ENCODE measurements at regions not wholly inside any gene's neighbourhood (a gene's known extent, or its start where the extent isn't known, plus 50 kb on each side); places are given as distances from the start of the nearest gene placed in this dataset.
"Not testable (repeated sequence)": the region's sequence is repeated elsewhere in the genome, so short reads cannot be mapped to it uniquely, and the experiment has no call there.

GRCh38 chr3:69483449-69483848, 97.6 kb upstream of the FRMD4B start:
- H3K4me2 ChIP-seq = no peak overlapping the region
- H3K9me3 ChIP-seq = no peaks in the 10 kb centered on the region
- DNase-seq (ENCODE audit: low read depth in 1 of 2, low spot score in 1 of 2) (no peak), FAIRE-seq (no peak), ATAC-seq (no peak)
- CTCF ChIA-PET = interaction anchor here (1.4 kb wide), 1 partner anchor 9 kb away, joined by 6 read pairs; no protein-coding TSS in a partner anchor
- no peak overlapping the region for H3K4me3 ChIP-seq
- TF ChIP-seq KDM1A (IDR thresholded peaks at IDR 0.05; ENCODE audit: low read depth) (no peak), PHF8 (IDR thresholded peaks at IDR 0.05; ENCODE audit: borderline replicate concordance, low read depth) (no peak), SMC3 (IDR thresholded peaks at IDR 0.05) (no peak), CHD2 (IDR thresholded peaks at IDR 0.05; ENCODE audit: low read length, partially characterized antibody) (no peak), GATA3 (IDR thresholded peaks at IDR 0.05; ENCODE audit: borderline replicate concordance) (no peak), KDM5A (IDR thresholded peaks at IDR 0.05) (no peak), HOXB13 (CRISPR knock-in tag; IDR thresholded peaks at IDR 0.05; ENCODE audit: low read depth) (no peak), ATOH8 (CRISPR knock-in tag; IDR thresholded peaks at IDR 0.05; ENCODE audit: low read depth) (no peak), CHD4 (IDR thresholded peaks at IDR 0.05; ENCODE audit: borderline replicate concordance) (no peak)
- POLR2A ChIA-PET = no interaction called here
- H3K4me1 ChIP-seq = no peaks in the 10 kb centered on the region
- no peak overlapping the region for H3K27ac ChIP-seq
- WGBS (ENCODE audit: missing lambda C conversion rate) = 87% methylated on average over 3 of the region's 3 CpGs

- H3K9me3 ChIP-seq; CTCF ChIA-PET; POLR2A ChIA-PET; H3K4me2 ChIP-seq; H3K4me3 ChIP-seq; DNase-seq (ENCODE audit: low read depth in 1 of 2, low spot score in 1 of 2); FAIRE-seq; ATAC-seq; H3K4me1 ChIP-seq; H3K27ac ChIP-seq: not testable (repeated sequence)
- WGBS (ENCODE audit: missing lambda C conversion rate) = 83% methylated on average over 15 of the region's 16 CpGs
Measured at GRCh38 chr3:69480986-69481385, 95.1 kb upstream of the FRMD4B start.

GRCh38 chr3:69474186-69474585, 88.3 kb upstream of the FRMD4B start:
- no peak for DNase-seq (ENCODE audit: low read depth in 1 of 2, low spot score in 1 of 2)
- ChIA-PET CTCF (no interaction called here), POLR2A (no interaction called here)
- Histone ChIP-seq H3K9me3 (no peaks in the 10 kb centered on the region), H3K27ac (no peak overlapping the region), H3K4me3 (no peak overlapping the region), H3K4me2 (no peak overlapping the region), H3K4me1 (no peaks in the 10 kb centered on the region)
- FAIRE-seq = no peak
- ATAC-seq = no peak
- whole genome bisulfite sequencing (ENCODE audit: missing lambda C conversion rate) = 29% methylated on average over 1 of the region's 1 CpG
- TF ChIP-seq GATA3 (IDR thresholded peaks at IDR 0.05; ENCODE audit: borderline replicate concordance) (no peak), MAFK (IDR thresholded peaks at IDR 0.05; ENCODE audit: partially characterized antibody) (no peak), REST (IDR thresholded peaks at IDR 0.05) (no peak), ELK1 (IDR thresholded peaks at IDR 0.05; ENCODE audit: low read depth, low read length) (no peak), HOXA7 (CRISPR knock-in tag; IDR thresholded peaks at IDR 0.05) (no peak), PHF8 (IDR thresholded peaks at IDR 0.05; ENCODE audit: borderline replicate concordance, low read depth) (no peak), TFCP2L1 (CRISPR knock-in tag; IDR thresholded peaks at IDR 0.05) (no peak), JUN (IDR thresholded peaks at IDR 0.05) (no peak), ZFP36 (IDR thresholded peaks at IDR 0.05; ENCODE audit: borderline replicate concordance, partially characterized antibody) (no peak), NPAS2 (CRISPR knock-in tag; IDR thresholded peaks at IDR 0.05; ENCODE audit: borderline replicate concordance) (no peak), MAX (IDR thresholded peaks at IDR 0.05) (no peak), PBX3 (IDR thresholded peaks at IDR 0.05) (no peak)
